AG04449 (cell line): ENCODE measurements at regions not wholly inside any gene's neighbourhood (a gene's known extent, or its start where the extent isn't known, plus 50 kb on each side); places are given as distances from the start of the nearest gene placed in this dataset.

Source experiments
- CTCF ChIA-PET: fragments of 350-600 bp; formaldehyde crosslinking; extraction: SDS; loops from one replicate; lab custom pipeline; 2021; ENCODE audit warnings: antibody characterized with exemption; lab: Yijun Ruan, JAX
- POLR2A ChIA-PET: fragments of 400-600, 350-600 bp; formaldehyde crosslinking; extraction: SDS; loops from one replicate; lab custom pipeline; 2020; ENCODE audit warnings: antibody characterized with exemption, inconsistent platforms; lab: Yijun Ruan, JAX
- DNase-seq: peaks from one replicate; pipeline ENCODE4 v3.0.0-alpha.2; 2010; ENCODE audit warnings: low read depth, low spot score
- H3K4me3 ChIP-seq: 2 replicates; pipeline ENCODE4 v1.5.1; 2011; ENCODE audit warnings: low read depth, mild to moderate bottlenecking, control low read depth, low read length
- TF ChIP-seq, protein P1 (sequence below): IDR thresholded peaks from one replicate; pipeline ENCODE4 v1.5.1; 2011; ENCODE audit warnings: mild to moderate bottlenecking, moderate library complexity, low read length, control low read depth, inconsistent platforms; ENCODE audit not compliant: insufficient read depth; ENCODE audit errors: missing control alignments

DNA sequence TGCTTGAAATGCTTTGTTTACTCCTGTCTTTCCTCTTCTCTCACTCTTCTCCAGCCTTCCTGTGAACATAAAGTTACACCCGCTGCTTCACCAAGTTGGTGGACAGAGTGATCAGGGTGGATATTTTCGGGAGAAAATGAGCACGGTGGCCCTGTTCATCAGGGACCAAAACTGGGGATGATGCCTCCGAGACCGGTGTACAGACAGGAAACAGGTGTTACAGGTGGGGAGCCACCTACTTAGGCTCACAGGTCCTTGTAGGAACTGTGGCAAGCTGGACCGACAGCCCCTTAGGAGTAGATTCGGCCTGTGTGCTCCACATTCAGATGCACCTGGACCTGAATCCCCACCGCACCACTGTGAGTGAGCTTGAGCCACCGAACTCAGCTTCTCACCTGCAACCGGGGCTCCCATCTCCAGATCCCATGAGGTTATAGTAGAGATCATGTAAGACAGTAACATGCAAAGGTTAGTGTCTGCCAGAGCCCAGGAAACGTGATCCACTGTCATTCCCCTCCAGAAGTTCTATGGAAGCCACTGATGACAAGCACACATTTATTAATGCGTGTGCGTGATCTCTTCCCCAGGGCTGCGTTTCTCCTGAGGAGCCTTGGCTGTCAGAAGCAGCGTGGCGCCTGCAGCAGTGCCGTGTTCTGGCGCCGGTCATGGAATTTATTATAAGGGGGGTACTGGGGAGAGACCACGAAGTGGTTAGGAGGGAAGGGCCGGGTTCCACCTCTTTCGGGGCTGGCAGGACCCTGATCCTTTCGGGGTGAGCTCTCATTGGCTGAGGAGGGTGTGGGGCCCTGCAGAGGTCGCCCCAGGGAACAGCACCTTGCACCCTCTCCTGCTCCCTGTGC lies 94.2 kb downstream of the ERMARD start:
- no peak overlapping the region for H3K4me3 ChIP-seq
- no peak for DNase-seq
- ChIA-PET CTCF (interaction anchor here (2.1 kb wide), 1 partner anchor 14 kb away, joined by 7 read pairs; no protein-coding TSS in a partner anchor), POLR2A (no interaction called here)
- TF ChIP-seq, protein P1, sequence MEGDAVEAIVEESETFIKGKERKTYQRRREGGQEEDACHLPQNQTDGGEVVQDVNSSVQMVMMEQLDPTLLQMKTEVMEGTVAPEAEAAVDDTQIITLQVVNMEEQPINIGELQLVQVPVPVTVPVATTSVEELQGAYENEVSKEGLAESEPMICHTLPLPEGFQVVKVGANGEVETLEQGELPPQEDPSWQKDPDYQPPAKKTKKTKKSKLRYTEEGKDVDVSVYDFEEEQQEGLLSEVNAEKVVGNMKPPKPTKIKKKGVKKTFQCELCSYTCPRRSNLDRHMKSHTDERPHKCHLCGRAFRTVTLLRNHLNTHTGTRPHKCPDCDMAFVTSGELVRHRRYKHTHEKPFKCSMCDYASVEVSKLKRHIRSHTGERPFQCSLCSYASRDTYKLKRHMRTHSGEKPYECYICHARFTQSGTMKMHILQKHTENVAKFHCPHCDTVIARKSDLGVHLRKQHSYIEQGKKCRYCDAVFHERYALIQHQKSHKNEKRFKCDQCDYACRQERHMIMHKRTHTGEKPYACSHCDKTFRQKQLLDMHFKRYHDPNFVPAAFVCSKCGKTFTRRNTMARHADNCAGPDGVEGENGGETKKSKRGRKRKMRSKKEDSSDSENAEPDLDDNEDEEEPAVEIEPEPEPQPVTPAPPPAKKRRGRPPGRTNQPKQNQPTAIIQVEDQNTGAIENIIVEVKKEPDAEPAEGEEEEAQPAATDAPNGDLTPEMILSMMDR: no peak

DNA sequence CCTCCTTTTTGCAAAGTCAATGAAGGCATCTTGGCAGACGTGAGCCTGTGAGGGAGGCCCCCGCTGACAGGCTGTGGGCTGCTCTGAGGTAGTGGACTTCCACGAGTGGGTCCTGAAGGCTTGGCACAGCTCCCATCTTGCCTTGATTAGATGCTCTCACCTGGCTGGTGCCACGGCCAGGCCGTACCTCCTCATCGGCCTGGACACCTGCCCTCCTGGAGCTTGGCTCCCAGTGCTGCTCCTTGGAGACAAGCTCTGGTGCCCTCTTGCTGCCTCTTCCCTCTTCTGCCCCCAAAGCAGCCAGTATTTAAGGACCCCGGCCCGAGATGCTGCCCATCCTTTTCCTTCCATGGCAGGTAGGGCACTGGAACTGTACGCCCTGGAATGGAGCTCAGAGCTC lies 93.5 kb downstream of the ERMARD start:
- H3K4me3 ChIP-seq: no peak overlapping the region
- no peak for DNase-seq
- CTCF ChIA-PET: interaction anchor here (0.7 to 2.1 kb wide), 2 partner anchors 13 to 518 kb away, joined by 3 to 7 read pairs; no protein-coding TSS in a partner anchor
- TF ChIP-seq, protein P1: no peak
- POLR2A ChIA-PET: no interaction called here

DNA sequence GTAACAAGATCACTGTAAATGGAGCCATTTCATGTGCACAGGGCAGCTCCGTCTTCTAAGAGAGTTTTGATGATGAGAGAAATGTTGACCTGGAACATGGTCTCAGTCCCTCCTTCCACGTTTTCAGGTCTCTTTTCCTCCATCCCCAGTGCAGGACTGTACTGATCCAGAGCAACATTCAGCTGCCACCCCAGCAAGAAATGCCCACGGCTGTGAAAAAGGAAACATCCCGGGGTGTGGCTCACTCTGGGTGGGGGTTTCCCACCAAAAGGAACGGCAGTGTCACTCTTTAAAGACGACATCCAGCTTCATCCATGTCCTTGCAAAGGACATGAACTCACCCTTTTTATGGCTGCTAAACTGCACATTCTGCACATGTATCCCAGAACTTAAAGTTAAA lies 92.6 kb downstream of the ERMARD start:
- no peak for DNase-seq
- ChIA-PET POLR2A (no interaction called here), CTCF (interaction anchor here (2.1 kb wide), 1 partner anchor 12 kb away, joined by 7 read pairs; no protein-coding TSS in a partner anchor)
- TF ChIP-seq, protein P1: no peak
- no peak overlapping the region for H3K4me3 ChIP-seq

DNA sequence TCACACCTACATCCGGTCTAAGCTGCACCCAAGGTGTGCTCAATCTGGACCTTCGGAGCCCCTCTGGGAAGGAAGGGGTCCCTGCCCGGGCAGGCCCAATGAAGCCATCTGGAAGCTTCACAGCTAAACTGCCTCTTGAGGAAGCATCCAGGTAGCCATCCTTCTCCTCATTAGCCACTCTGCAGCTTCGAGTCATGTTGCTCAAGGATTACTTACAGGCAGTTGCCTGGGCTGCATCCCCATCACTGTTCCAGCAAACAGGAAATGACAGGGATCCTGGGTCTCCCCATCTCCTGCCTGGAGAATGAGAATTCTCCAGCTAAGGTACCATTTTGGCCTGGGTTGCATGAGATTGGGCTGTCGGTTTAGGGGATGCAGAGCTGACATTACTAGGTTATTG lies 91.7 kb downstream of the ERMARD start:
- no peak overlapping the region for H3K4me3 ChIP-seq
- POLR2A ChIA-PET: no interaction called here
- TF ChIP-seq, protein P1: no peak
- CTCF ChIA-PET: interaction anchor here (1.0 kb wide), 1 partner anchor 11 kb away, joined by 3 read pairs; no protein-coding TSS in a partner anchor
- no peak for DNase-seq

DNA sequence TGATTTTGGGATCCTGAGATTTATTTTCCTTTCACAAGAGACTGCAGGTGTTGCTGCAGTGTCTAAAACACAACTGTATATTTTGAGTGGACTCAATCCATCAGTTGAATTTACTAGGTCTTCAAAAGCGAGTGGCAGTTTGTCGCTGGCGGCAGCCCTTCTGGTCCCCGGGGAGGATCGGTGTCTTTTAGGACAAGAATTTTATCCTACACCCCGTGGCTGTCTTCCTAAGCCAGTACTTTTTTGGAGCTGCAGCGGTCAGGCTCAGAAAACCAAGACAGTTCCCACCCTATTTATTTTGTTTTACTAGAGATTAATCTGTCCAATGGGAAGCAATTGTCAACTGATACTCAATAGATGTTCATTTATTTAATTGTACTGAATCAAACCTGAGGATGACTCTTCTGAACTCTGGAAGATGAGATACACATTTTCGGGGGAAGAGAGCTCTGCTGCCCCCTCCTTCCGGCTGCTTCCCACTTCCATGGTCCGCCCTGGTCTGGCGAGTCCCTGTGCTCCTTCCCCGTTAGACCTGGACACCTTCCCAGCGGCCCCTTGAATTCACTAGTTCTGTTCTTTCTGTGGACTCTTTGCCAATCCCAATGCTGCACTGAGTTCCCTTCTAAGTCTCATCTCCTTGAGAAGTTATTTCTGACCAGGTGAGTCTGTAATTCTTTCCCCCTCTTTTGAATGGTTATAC lies 90.6 kb downstream of the ERMARD start:
- no peak for DNase-seq
- no peak overlapping the region for H3K4me3 ChIP-seq
- CTCF ChIA-PET: no interaction called here
- POLR2A ChIA-PET: no interaction called here
- TF ChIP-seq, protein P1: no peak

DNA sequence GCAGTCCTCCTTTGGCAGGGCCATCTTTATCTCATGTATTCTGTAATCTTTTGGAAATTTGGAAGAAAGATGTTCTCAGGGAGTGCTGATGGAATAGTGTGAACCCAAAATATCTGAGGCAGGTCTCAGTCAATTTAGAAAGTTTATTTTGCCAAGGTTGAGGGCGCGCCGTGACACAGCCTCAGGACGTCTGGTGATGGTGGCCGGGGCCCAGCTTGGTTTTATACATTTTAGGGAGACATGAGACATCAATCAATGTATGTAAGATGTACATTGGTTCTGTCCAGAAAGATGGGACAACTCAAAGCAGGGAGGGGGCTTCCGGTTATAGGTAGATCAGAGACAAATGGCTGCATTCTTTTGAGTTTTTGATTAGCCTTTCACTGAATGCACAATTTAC lies 89.8 kb downstream of the ERMARD start:
- CTCF ChIA-PET: no interaction called here
- TF ChIP-seq, protein P1: no peak
- H3K4me3 ChIP-seq: no peak overlapping the region
- POLR2A ChIA-PET: no interaction called here
- DNase-seq: no peak
